Stimulated activated CD4-positive, alpha-beta T cell treated with anti-CD3 and anti-CD28 coated beads, TNF-alpha, amount 100 ng/mL, for 24 hours (primary cell): ENCODE measurements at regions not wholly inside any gene's neighbourhood (a gene's known extent, or its start where the extent isn't known, plus 50 kb on each side); places are given as distances from the start of the nearest gene placed in this dataset.
"Not testable (repeated sequence)": the region's sequence is repeated elsewhere in the genome, so short reads cannot be mapped to it uniquely, and the experiment has no call there.

Experiments
- DNase-seq, 3 experiments: peaks; one replicate each; pipeline ENCODE4 v3.0.0-alpha.2; 2020; ENCODE audit warnings: low read depth in 3 of 3

DNA sequence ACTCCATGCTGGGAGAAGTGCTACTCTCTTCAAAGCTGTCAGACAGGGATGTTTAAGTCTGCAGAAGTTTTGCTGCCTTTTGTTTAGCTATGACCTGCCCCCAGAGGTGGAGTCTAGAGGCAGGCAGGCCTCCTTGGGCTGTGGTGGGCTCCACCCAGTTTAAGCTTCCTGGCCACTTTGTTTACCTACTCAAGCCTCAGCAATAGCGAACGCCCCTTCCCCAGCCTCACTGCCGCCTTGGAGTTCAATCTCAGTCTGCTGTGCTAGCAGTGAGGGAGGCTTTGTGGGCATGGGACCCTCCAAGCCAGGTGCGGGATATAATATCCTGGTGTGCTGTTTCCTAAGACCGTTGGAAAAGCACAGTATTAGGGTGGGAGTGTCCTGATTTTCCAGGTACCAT, 715.9 kb downstream of the IPMK start:
- not testable (repeated sequence) for DNase-seq

- no peak for DNase-seq
Observed at GRCh38 chr10:57535306-57535705, 732.4 kb downstream of the IPMK start.

DNA sequence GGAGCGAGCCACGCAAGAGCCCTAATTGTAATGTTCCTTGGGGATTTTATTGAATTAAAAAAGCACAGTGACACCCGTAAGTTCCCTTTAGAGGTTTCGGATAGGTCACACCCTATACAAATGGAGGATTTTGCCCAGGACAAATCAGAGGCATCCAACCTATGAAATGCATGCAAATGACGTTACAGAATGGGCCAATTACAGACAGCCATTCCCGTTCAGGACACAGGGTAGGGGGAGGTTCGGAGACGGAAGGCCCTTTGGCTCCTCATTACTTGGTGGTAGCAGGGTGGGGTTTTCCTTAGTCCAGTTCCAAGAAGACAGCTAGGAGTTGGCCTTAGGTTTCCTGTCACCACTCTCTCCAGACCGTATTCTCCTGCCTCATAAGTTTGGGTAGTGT, 754.1 kb downstream of the IPMK start:
- no peak for DNase-seq

GRCh38 chr10:57507788-57508187, 759.9 kb downstream of the IPMK start:
- no peak for DNase-seq

- no peak for DNase-seq
Observed at GRCh38 chr10:57506414-57507094, 761.1 kb downstream of the IPMK start.

DNA sequence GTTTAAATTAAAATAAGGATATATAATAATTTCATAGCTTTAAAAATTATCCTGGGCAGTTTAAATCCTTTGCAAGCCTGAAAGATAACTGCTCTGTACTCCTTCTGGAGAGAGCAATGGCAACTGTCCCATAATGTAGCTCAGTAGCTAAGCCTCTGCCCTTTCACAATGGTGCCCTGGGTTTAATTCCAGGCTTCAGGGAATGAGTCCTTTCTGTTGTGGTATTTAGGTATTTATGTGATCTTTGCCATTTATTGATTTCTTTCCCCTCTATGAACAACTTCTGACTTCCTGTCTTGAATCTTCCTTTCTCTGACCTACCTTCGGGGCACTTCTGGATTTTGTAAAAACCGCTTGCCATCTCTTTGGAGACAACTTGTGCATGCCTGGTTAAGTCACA, 773.2 kb downstream of the IPMK start:
- no peak for DNase-seq

GRCh38 chr10:57482259-57482658, 785.4 kb downstream of the IPMK start:
- DNase-seq = no peak

DNA sequence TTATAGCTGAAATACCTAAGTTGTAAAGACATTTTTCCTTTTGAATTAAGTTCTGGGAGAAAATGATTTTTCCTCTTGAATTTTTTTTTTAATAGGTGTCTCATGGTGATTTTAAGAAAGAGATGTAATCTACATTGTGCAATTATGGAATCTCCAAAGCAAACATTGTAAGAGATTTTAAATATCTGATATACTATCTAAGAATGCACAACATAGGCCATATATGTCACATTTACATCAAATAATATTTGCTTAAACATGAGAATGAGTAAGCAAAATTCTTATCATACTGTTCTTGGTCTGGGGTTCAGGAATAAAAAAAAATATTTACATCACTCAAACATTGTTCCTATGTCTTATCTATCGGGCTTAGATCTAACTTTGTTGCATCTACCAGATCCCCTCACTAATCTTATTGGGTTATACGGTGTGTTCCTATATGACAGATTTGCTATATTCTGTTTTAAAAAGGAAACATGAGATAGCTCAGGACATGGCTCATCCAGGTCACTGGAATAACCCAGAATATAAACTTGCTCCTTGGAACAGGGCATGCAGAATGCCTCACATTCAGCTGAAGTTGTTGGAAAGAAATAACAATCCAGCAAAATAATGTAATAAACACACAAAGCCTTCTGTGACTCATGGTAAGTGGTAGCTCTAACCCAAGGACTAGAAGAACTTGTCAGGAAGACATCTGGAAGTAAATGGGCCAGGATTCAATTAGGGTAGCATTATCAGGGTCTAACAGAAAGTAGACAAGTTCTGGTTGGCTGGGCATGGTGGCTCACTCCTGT, 794.7 kb downstream of the IPMK start:
- DNase-seq = no peak

GRCh38 chr10:57468894-57469432, 798.7 kb downstream of the IPMK start:
- no peak for DNase-seq

DNA sequence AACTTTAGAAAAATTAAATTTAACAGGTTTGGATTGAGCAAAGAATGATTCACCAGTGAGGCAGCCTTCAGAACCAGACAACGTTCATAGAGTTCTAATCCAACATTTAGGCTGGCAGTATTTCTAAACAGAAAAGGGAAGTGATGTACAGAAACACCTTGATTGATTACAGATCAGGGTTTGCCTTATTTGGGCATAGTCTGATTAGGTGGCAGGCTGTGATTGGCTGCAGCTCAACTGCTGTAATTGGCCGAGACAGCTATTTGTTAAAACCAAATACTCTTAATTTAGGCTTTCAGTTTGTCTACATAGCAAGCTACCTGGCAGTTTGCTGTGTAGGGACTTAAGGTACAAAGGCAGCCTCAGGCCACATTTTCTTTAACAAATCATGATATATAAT, 802.5 kb downstream of the IPMK start:
- no peak for DNase-seq

- no peak for DNase-seq
Observed at GRCh38 chr10:57460540-57460939, 807.2 kb downstream of the IPMK start.

DNA sequence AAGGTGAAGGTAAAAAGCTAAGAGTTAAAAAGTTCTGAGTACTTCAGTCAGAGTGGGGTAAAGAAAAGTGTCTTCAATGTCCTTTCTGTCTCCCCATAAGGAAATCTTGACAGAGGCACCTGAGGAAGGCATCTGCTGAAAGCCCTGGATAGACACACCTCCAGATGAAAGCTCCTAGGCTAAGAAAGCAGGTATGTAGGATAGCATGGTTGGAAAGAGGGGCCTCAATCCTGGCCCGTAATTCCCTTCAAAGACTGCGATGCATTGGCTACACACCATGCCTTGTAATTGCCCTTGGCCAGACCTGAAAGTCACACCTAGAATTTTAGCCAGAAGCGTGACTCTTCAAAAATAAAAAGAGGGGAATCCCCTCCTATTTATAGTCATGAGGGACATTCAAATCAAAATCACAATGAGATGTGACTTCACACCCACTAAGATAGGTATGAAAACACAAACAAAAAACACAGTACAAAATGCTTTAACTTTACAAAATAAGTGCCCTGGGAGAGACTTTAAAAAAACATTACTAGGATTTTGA, 809.7 kb downstream of the IPMK start:
- no peak for DNase-seq

- DNase-seq = no peak
Observed at GRCh38 chr10:57430376-57430775, 837.3 kb downstream of the IPMK start.

- DNase-seq = no peak
Observed at GRCh38 chr10:57420881-57421280, 846.8 kb downstream of the IPMK start.

DNA sequence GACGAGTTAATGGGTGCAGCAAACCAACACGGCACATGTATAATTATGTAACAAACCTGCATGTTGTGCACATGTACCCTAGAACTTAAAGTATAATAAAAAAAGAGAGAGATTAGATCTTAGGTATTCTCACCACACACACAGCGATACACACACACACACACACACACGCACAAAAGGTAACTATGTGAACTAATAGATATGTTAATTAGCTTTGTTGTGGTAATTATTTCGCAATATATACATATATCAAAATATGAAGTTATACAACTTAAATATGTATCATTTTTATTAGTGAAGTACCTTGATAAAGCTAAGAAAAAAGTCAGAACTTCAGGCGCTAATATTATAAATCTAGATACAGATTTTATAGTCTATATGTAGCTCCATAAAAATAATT, 849.2 kb downstream of the IPMK start:
- DNase-seq = no peak

GRCh38 chr10:57395923-57396322, 871.8 kb downstream of the IPMK start:
- DNase-seq = no peak

DNA sequence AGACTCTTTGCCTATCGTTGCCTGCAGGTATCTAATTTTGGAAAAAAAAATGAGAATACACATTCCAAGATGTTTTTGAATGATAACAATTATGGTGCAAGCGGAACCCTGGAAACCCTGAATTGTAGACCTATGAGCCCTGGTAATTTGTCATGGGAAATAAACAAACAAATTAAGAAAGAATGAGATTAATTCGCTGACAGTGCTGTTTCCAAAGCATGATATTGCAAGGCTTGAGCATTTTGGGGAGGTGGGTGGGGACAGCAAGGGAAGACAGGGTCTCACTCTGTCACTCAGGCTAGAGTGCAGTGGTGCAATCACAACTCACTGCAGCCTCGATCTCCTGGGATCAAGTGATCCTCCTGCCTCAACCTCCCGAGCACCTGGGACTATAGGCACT, 900.3 kb downstream of the IPMK start:
- no peak for DNase-seq

GRCh38 chr10:57362811-57363210, 904.9 kb downstream of the IPMK start:
- no peak for DNase-seq

DNA sequence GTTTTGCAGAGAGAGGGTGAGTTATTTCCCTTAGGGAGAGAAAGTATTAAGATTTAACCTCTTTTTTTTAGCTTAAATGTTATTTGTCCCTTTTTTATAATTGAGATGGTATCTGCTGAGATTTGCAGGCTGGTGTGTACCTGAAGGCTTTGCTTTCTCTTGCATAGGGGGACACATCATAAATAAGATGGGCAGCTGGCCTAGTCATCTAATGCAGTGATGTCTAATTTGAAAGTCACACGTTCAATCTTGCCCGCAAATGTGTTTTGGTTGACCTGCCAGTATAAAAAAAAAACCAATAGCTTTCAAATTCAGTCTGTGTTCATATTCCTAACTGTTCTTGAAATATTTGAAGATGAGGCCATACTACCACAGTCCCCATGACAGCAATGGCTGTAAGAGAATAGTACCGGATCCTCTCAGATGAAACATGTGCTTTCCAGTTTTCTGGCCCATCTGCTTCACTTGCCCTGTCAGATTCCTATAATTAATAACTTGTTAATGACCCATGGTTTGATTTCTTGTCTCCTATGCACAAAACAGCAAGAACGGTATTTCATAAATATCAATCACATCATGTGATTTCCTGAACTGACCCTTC, 914.2 kb downstream of the IPMK start:
- DNase-seq = no peak

- DNase-seq = no peak
Observed at GRCh38 chr10:57351076-57351475, 916.6 kb downstream of the IPMK start.

- no peak for DNase-seq
Observed at GRCh38 chr10:57341294-57341693, 926.4 kb downstream of the IPMK start.

- no peak for DNase-seq
Observed at GRCh38 chr10:57338823-57339558, 928.7 kb downstream of the IPMK start.
